Adrenal gland (tissue), 5 donors: ENCODE measurements at regions not wholly inside any gene's neighbourhood (a gene's known extent, or its start where the extent isn't known, plus 50 kb on each side); places are given as distances from the start of the nearest gene placed in this dataset.

ENCODE experiments used
- CTCF ChIP-seq, 6 experiments: fragments of 450-650 bp in 4 of 6; fragments of 200-600 bp in 2 of 6; sonication (generic) in 1 of 6; IDR thresholded peaks; 1 replicate in 5 of 6; 2 replicates in 1 of 6; pipeline versions ENCODE4 v1.5.1 to v1.8.0; 2016 to 2021; ENCODE audit warnings: antibody characterized with exemption in 6 of 6, mild to moderate bottlenecking in 2 of 6, moderate library complexity in 1 of 6
- POLR2A ChIP-seq, 2 donors: fragments of 450-650 bp; IDR thresholded peaks; one replicate each; pipeline ENCODE4 v1.6.1; 2017; ENCODE audit warnings: antibody characterized with exemption in 2 of 2, mild to moderate bottlenecking in 2 of 2, moderate library complexity in 1 of 2
- donor health status: DM: no; HTN: no; CAD: no.

- TF ChIP-seq CTCF (IDR thresholded peaks at IDR 0.05) (no peak), POLR2A (IDR thresholded peaks at IDR 0.05) (no peak)
Observed at GRCh38 chr2:60351321-60351720, 202.1 kb downstream of the BCL11A start.
